ENCODE measurements at regions not wholly inside any gene's neighbourhood (a gene's known extent, or its start where the extent isn't known, plus 50 kb on each side); places are given as distances from the start of the nearest gene placed in this dataset.

GRCh38 chr13:22770891-22771290 lies 409.9 kb upstream of the SGCG start:
- WGBS, 2 experiments (ENCODE audit: extremely low coverage in 1 of 2, insufficient coverage in 1 of 2, insufficient read length in 1 of 2, insufficient replicate concordance in 2 of 2, low coverage in 1 of 2, low lambda C conversion rate in 2 of 2, missing lambda C conversion rate in 1 of 2): 91% methylated on average over 19 of the region's 23 CpGs; no CpG with 5 or more reads in 1 of the 2 experiments
- H3K4ac ChIP-seq (replicated peaks; ENCODE audit: insufficient read length, low read depth, low read length): no peak overlapping the region
- H3K4me1 ChIP-seq (replicated peaks in 1 of 4; ENCODE audit: control insufficient read depth in 3 of 4, insufficient read depth in 4 of 4, low read length in 3 of 4): no peaks in the 10 kb centered on the region
- FAIRE-seq: no peak
- TF ChIP-seq KDM5A (IDR thresholded peaks at IDR 0.05; ENCODE audit: low read length): no peak
- peak overlapping the region; percentile 51; the same call in 1 of the 2 replicates for H4K8ac ChIP-seq (ENCODE audit: extremely low read depth, insufficient read depth, low read length)
- H4K20me1 ChIP-seq (replicated peaks in 1 of 2; ENCODE audit: control insufficient read depth in 1 of 2, insufficient read depth in 2 of 2, low read length in 2 of 2): no peaks in the 10 kb centered on the region
- no peak overlapping the region for H3K4me3 ChIP-seq (ENCODE audit: extremely low read depth in 1 of 4, insufficient read depth in 2 of 4, low read depth in 3 of 4, low read length in 4 of 4)
- H3K9me3 ChIP-seq (ENCODE audit: insufficient read depth in 2 of 2, low read depth in 1 of 2, low read length in 1 of 2): no peaks in the 10 kb centered on the region; a peak in 1 of 4 replicates
- no peak overlapping the region for H3K4me2 ChIP-seq (ENCODE audit: insufficient read depth in 1 of 2, low read depth in 2 of 2, low read length in 2 of 2)
- no peaks in the 10 kb centered on the region for H3K27me3 ChIP-seq (replicated peaks in 1 of 4; ENCODE audit: control insufficient read depth in 3 of 4, extremely low read depth in 1 of 4, insufficient read depth in 3 of 4, low read length in 3 of 4)
- no peak overlapping the region for H3K23ac ChIP-seq (ENCODE audit: insufficient read length)
- ChIA-PET POLR2A (ENCODE audit: partially characterized antibody) (no interaction called here), CTCF (ENCODE audit: partially characterized antibody) (no interaction called here)
- H2BK15ac ChIP-seq (ENCODE audit: low read length): no peak overlapping the region
- DNase-seq (ENCODE audit: low read depth in 1 of 2, low spot score in 2 of 2): no peak
- H3K18ac ChIP-seq (ENCODE audit: extremely low read depth, low read length): no peak overlapping the region
- H2AFZ ChIP-seq (ENCODE audit: low read length): 0 out of 2 replicates have a peak overlapping the region, but pooled peaks have one; percentile 60
- no peaks in the 10 kb centered on the region for H3K36me3 ChIP-seq (ENCODE audit: control insufficient read depth in 2 of 4, insufficient read depth in 4 of 4, low read length in 3 of 4)
- H3K23me2 ChIP-seq (ENCODE audit: low read depth, low read length): no peaks in the 10 kb centered on the region
- H3K27ac ChIP-seq (ENCODE audit: low read depth, low read length): no peak overlapping the region
- H3K14ac ChIP-seq (ENCODE audit: insufficient read length): no peak overlapping the region
- no peak overlapping the region for H2BK20ac ChIP-seq (ENCODE audit: low read length)
- H4K5ac ChIP-seq (ENCODE audit: insufficient read length, low read depth, low read length): no peak overlapping the region
- H2AK5ac ChIP-seq (ENCODE audit: low read depth, low read length): no peak overlapping the region
- no peak overlapping the region for H2BK120ac ChIP-seq (replicated peaks; ENCODE audit: low read depth, low read length)
- H4K91ac ChIP-seq (replicated peaks; ENCODE audit: insufficient read length, low read length): no peak overlapping the region
- H3K9ac ChIP-seq (replicated peaks in 1 of 4; ENCODE audit: extremely low read depth in 1 of 4, low read depth in 3 of 4, low read length in 3 of 4): no peak overlapping the region
- no peaks in the 10 kb centered on the region for H3K79me1 ChIP-seq (ENCODE audit: low read depth, low read length)
- no peak overlapping the region for H3K56ac ChIP-seq (replicated peaks; ENCODE audit: insufficient read length, low read depth, low read length)
- H2BK5ac ChIP-seq (ENCODE audit: low read depth, low read length): no peak overlapping the region
- no peak overlapping the region for H2BK12ac ChIP-seq (ENCODE audit: low read depth, low read length)
- no peaks in the 10 kb centered on the region for H3K79me2 ChIP-seq (ENCODE audit: control insufficient read depth in 1 of 2, insufficient read depth in 2 of 2, low read length in 2 of 2)
